Aorta (tissue), 5 donors: ENCODE measurements at regions not wholly inside any gene's neighbourhood (a gene's known extent, or its start where the extent isn't known, plus 50 kb on each side); places are given as distances from the start of the nearest gene placed in this dataset.

ENCODE experiments used
- ATAC-seq: fragments of 200-7000 bp; cut with Tn5 transposase; one replicate; pipeline ENCODE4 v1.9.1; 2022; ENCODE audit warnings: moderate library complexity; ENCODE audit not compliant: low FRiP score
- DNase-seq, 2 donors: peaks; one replicate each; pipeline ENCODE4 v3.0.0-alpha.2; 2020
- H3K27ac ChIP-seq, 2 donors: one replicate each; pipeline ENCODE4 v1.5.1; 2013; ENCODE audit warnings: low read length in 2 of 2, mild to moderate bottlenecking in 2 of 2, moderate library complexity in 2 of 2, control low read depth in 1 of 2, inconsistent platforms in 1 of 2, low read depth in 1 of 2
- H3K27me3 ChIP-seq, 2 donors: one replicate each; pipeline ENCODE4 v1.6.1; 2013; ENCODE audit warnings: control low read depth in 1 of 2, low read length in 1 of 2, mild to moderate bottlenecking in 1 of 2, moderate library complexity in 1 of 2; ENCODE audit not compliant: insufficient read depth in 2 of 2, control insufficient read depth in 1 of 2
- H3K36me3 ChIP-seq, 2 donors: one replicate each; pipeline ENCODE4 v1.6.1; 2013; ENCODE audit warnings: control low read depth in 1 of 2, low read length in 1 of 2, mild to moderate bottlenecking in 1 of 2; ENCODE audit not compliant: insufficient read depth in 2 of 2, control insufficient read depth in 1 of 2
- H3K4me1 ChIP-seq, 2 donors: one replicate each; pipeline ENCODE4 v1.6.1; 2013; ENCODE audit warnings: low read length in 2 of 2, control low read depth in 1 of 2, mild to moderate bottlenecking in 1 of 2, moderate library complexity in 1 of 2; ENCODE audit not compliant: insufficient read depth in 2 of 2, control insufficient read depth in 1 of 2
- H3K4me3 ChIP-seq, 2 donors: one replicate each; pipeline ENCODE4 v1.5.1; 2013; ENCODE audit warnings: low read length in 2 of 2, control low read depth in 1 of 2, mild to moderate bottlenecking in 1 of 2
- H3K9me3 ChIP-seq: one replicate; pipeline ENCODE4 v1.6.1; 2013; ENCODE audit warnings: mild to moderate bottlenecking, low read length; ENCODE audit not compliant: control insufficient read depth
- WGBS, 2 donors: extraction: QIAGEN DNeasy Blood & Tissue Kit; methylation state at CpG; one replicate each; pipeline ENCODE4 v1.1.7; 2013; 5-methylcytosine and 5-hydroxymethylcytosine counted together
- intact Hi-C, 2 donors: fragments of 100-400 bp; cut with DNase I; formaldehyde crosslinking; loops; one replicate each; pipeline versions ENCODE4 v1.14.2 to v1.15.0; 2022
- donor health status: healthy with polysubstance abuse.
- donor health status: Bipolar disorder and iron deficiency.
- donor health status: DM: no; HTN: no; CAD: no.
- donor health status: DM: no; HTN: no; CAD: no.
- donor health status: DM: yes; HTN: yes; CAD: no.

- no peak overlapping the region for H3K27ac ChIP-seq
- DNase-seq (no peak), ATAC-seq (no peak)
- no peaks in the 10 kb centered on the region for H3K36me3 ChIP-seq
- no peak overlapping the region for H3K4me3 ChIP-seq
- no peaks in the 10 kb centered on the region for H3K27me3 ChIP-seq
- no peaks in the 10 kb centered on the region for H3K4me1 ChIP-seq
- 68 to 70% methylated on average over 4 of the region's 4 CpGs for WGBS, 2 donors
- intact Hi-C loops, result no loop called here
- H3K9me3 ChIP-seq, result no peaks in the 10 kb centered on the region
These were observed 573.5 kb upstream of the ZWINT start for GRCh38 chr10:56934515-56934914.

DNA sequence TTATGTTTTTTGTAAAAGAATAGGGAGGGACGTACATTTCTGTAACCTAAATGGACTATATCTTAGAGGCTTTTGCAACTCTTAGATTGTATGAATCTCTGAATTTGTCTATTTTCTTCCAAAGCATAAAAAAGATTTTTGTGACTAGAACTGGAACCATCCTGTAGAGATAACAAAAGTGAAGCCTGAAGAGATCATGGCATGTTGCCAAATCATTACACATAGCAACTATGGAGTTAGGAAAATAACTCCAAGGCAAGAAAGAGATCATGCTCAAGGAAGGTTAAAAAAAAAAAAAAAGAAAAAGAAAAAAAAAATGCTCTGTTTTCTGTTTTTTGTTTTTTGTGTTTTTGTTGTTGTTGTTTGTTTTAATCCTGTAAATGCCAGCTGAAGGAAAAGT lies 567.7 kb upstream of the ZWINT start:
- no peak overlapping the region for H3K4me3 ChIP-seq
- WGBS, 2 donors, result 57 to 65% methylated on average over 1 of the region's 1 CpG
- intact Hi-C loops, result no loop called here
- no peak overlapping the region for H3K27ac ChIP-seq
- H3K27me3 ChIP-seq, result no peaks in the 10 kb centered on the region
- H3K9me3 ChIP-seq, result no peaks in the 10 kb centered on the region
- no peaks in the 10 kb centered on the region for H3K36me3 ChIP-seq
- DNase-seq (no peak), ATAC-seq (no peak)
- H3K4me1 ChIP-seq, result no peaks in the 10 kb centered on the region

DNA sequence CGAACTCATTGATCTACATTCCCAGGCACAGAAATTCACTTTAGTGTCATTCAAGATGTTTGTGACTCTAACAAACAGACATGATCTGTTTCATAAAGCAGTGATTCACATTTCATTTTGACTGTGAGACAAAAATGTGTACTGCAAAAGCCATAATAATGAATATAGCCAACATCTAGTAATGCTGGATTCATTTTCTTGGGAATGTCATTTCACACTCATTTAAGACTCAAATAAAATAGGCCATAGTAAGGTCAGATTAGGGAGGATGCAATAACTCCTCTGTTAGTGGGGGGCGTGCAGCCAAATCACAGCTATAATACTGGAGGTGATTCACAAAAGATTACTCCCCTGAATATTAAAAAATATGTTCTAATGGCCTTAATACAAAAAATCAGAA lies 566.6 kb upstream of the ZWINT start:
- no peaks in the 10 kb centered on the region for H3K27me3 ChIP-seq
- intact Hi-C loops, result no loop called here

DNA sequence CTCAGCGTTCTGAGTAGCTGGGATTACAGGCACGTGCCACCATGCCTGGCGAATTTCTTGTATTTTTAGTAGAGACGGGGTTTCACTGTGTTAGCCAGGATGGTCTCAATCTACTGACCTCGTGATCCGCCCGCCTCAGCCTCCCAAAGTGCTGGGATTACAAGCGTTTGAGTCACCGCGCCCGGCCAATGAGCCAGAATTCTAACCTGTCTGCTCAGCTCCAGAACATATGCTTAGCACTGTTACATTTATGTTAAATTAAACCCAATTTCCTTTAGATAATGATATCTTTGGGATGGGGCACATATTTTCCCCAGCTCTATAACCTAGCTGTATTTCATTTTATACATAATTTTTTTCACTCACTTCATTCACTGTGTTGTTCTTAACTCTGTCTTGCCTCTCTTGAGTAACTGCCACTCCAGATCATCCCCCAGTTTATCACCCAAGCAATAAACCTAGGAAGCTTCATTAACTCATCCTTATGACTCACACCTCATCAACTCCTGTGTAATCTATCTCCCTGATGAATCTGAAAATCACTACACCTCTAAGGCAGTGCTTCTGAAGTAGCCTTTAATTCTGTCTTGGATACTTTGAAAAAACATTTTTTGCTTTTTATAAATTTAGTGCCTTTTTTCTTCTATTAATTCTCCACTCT lies 559.7 kb upstream of the ZWINT start:
- intact Hi-C loops, result no loop called here
- Histone ChIP-seq H3K4me1 (no peaks in the 10 kb centered on the region), H3K27ac (no peak overlapping the region), H3K9me3 (no peaks in the 10 kb centered on the region), H3K4me3 (no peak overlapping the region), H3K27me3 (no peaks in the 10 kb centered on the region), H3K36me3 (no peaks in the 10 kb centered on the region)
- WGBS, 2 donors, result 82 to 87% methylated on average over 11 of the region's 11 CpGs
- DNase-seq, result no peak
- ATAC-seq, result no peak

More for the DNA sequence above, 566.6 kb upstream of the ZWINT start:
- H3K4me3 ChIP-seq, result no peak overlapping the region
- WGBS, 2 donors, result 82 to 90% methylated on average over 2 of the region's 2 CpGs
- ATAC-seq (no peak), DNase-seq (no peak)
- H3K9me3 ChIP-seq, result no peaks in the 10 kb centered on the region
- no peaks in the 10 kb centered on the region for H3K36me3 ChIP-seq
- H3K4me1 ChIP-seq, result no peaks in the 10 kb centered on the region
- H3K27ac ChIP-seq, result no peak overlapping the region

DNA sequence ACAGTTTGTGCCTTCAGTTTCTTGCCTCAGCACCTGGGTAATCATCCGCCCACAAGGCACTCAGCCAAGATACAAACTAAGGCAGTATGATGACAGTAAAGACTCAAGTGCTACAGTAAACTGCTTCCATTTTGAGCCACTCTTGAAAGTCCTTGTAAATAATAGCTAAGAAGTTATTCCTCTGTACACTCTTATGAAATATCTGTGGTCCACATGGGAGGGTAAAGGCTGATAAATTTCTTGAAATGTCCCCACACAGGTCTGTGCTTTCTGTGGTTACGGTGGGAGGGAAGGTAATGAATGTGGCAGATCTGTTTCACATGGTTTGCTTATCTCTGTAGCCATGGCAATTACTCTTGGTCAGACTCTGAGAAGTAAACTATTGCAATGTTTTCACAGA lies 551.0 kb upstream of the ZWINT start:
- Histone ChIP-seq H3K36me3 (no peaks in the 10 kb centered on the region), H3K9me3 (peaks cover 2% of the 10 kb centered on the region), H3K27me3 (no peaks in the 10 kb centered on the region), H3K4me3 (no peak overlapping the region), H3K27ac (no peak overlapping the region), H3K4me1 (no peaks in the 10 kb centered on the region)
- DNase-seq, result no peak
- ATAC-seq, result no peak
- 50 to 55% methylated on average over 2 of the region's 2 CpGs for WGBS, 2 donors
- intact Hi-C loops, result no loop called here

GRCh38 chr10:56905051-56905450 lies 544.0 kb upstream of the ZWINT start:
- intact Hi-C loops, result no loop called here
- DNase-seq, result no peak
- H3K27me3 ChIP-seq, result no peaks in the 10 kb centered on the region
- no peaks in the 10 kb centered on the region for H3K9me3 ChIP-seq
- H3K4me1 ChIP-seq, result no peaks in the 10 kb centered on the region
- H3K4me3 ChIP-seq, result no peak overlapping the region
- ATAC-seq, result no peak
- H3K27ac ChIP-seq, result no peak overlapping the region
- H3K36me3 ChIP-seq, result no peaks in the 10 kb centered on the region

- H3K27me3 ChIP-seq, result no peaks in the 10 kb centered on the region
- H3K36me3 ChIP-seq, result no peaks in the 10 kb centered on the region
- H3K9me3 ChIP-seq, result no peaks in the 10 kb centered on the region
- no peak for ATAC-seq
- intact Hi-C loops, result no loop called here
- 90 to 95% methylated on average over 3 of the region's 3 CpGs for WGBS, 2 donors
- no peaks in the 10 kb centered on the region for H3K4me1 ChIP-seq
- H3K27ac ChIP-seq, result no peak overlapping the region
- DNase-seq, result no peak
- no peak overlapping the region for H3K4me3 ChIP-seq
These were observed 541.5 kb upstream of the ZWINT start for GRCh38 chr10:56902554-56902953.

DNA sequence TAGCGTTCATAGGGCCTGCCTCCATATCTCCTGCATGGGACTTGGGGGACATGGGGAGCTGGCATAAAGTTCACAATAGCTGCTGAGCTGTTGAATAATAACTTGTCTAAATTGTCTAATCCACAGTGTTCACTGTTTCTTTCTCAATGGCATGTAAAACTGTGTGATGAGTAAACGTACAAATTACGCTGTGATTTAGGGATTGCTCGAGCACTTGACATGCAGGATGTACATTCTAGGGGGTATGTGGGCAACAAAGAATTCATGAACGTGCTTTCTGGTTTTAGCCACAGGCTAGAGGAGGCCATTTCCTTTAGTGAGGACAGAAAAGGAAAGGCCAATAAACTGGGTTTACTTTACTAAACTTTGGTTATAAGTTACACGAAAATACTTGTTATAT lies 534.2 kb upstream of the ZWINT start:
- Histone ChIP-seq H3K36me3 (no peaks in the 10 kb centered on the region), H3K4me1 (no peaks in the 10 kb centered on the region), H3K27me3 (no peaks in the 10 kb centered on the region), H3K27ac (no peak overlapping the region), H3K4me3 (no peak overlapping the region), H3K9me3 (no peaks in the 10 kb centered on the region)
- DNase-seq, result no peak
- intact Hi-C loops, result no loop called here
- 64 to 67% methylated on average over 6 of the region's 6 CpGs for WGBS, 2 donors
- ATAC-seq, result no peak

GRCh38 chr10:56881218-56881617 lies 520.2 kb upstream of the ZWINT start:
- WGBS, 2 donors, result 27 to 38% methylated on average over 3 of the region's 3 CpGs
- ATAC-seq, result no peak
- H3K9me3 ChIP-seq, result no peaks in the 10 kb centered on the region

More at GRCh38 chr10:56881218-56881617, 520.2 kb upstream of the ZWINT start:
- Histone ChIP-seq H3K4me3 (no peak overlapping the region), H3K4me1 (no peaks in the 10 kb centered on the region), H3K27me3 (no peaks in the 10 kb centered on the region), H3K27ac (no peak overlapping the region), H3K36me3 (no peaks in the 10 kb centered on the region)
- intact Hi-C loops, result no loop called here
- no peak for DNase-seq
